Small intestine (tissue), 7 donors: ENCODE measurements at regions not wholly inside any gene's neighbourhood (a gene's known extent, or its start where the extent isn't known, plus 50 kb on each side); places are given as distances from the start of the nearest gene placed in this dataset.

Source experiments
- DNase-seq, 2 donors: peaks; one replicate each; pipeline versions ENCODE4 v3.0.0 to v3.0.0-alpha.2; 2013
- FAIRE-seq: peaks from 2 replicates; lab custom pipeline; 2012; peaks lifted over from hg19 to GRCh38; lab: Jason Lieb, UNC
- H3K27ac ChIP-seq, 3 donors: one replicate each; pipeline ENCODE4 v1.5.1; 2013; ENCODE audit warnings: low read length in 2 of 3, mild to moderate bottlenecking in 2 of 3, control low read depth in 1 of 3, inconsistent platforms in 1 of 3, low read depth in 1 of 3, moderate library complexity in 1 of 3
- H3K27me3 ChIP-seq, 3 donors: one replicate each; pipeline ENCODE4 v1.6.1; 2013; ENCODE audit warnings: low read length in 3 of 3, inconsistent platforms in 1 of 3; ENCODE audit not compliant: control insufficient read depth in 3 of 3, insufficient read depth in 3 of 3
- H3K36me3 ChIP-seq, 3 donors: one replicate each; pipeline ENCODE4 v1.6.1; 2013; ENCODE audit warnings: low read length in 3 of 3, inconsistent platforms in 1 of 3, low read depth in 1 of 3, mild to moderate bottlenecking in 1 of 3, moderate library complexity in 1 of 3; ENCODE audit not compliant: control insufficient read depth in 3 of 3, insufficient read depth in 2 of 3
- H3K4me1 ChIP-seq, 3 donors: one replicate each; pipeline ENCODE4 v1.6.1; 2013; ENCODE audit warnings: low read length in 2 of 3, inconsistent platforms in 1 of 3, low read depth in 1 of 3, mild to moderate bottlenecking in 1 of 3, moderate library complexity in 1 of 3; ENCODE audit not compliant: control insufficient read depth in 3 of 3, insufficient read depth in 2 of 3
- H3K4me3 ChIP-seq, 3 donors: one replicate each; pipeline ENCODE4 v1.5.1; 2013; ENCODE audit warnings: low read length in 3 of 3, control low read depth in 1 of 3, inconsistent platforms in 1 of 3, low read depth in 1 of 3, mild to moderate bottlenecking in 1 of 3, moderate library complexity in 1 of 3
- H3K9me3 ChIP-seq, 2 donors: one replicate each; pipeline ENCODE4 v1.6.1; 2013; ENCODE audit warnings: low read depth in 1 of 2, low read length in 1 of 2; ENCODE audit not compliant: control insufficient read depth in 2 of 2, insufficient read depth in 1 of 2
- WGBS, 3 donors: extraction: QIAGEN DNeasy Blood & Tissue Kit; methylation state at CpG; one replicate each; pipeline ENCODE4 v1.1.7; 2013; 5-methylcytosine and 5-hydroxymethylcytosine counted together
- donor health status: healthy with polysubstance abuse.
- donor health status: control.
- donor health status: control.
- donor health status: Bipolar disorder and iron deficiency.
- donor health status: healthy.

DNA sequence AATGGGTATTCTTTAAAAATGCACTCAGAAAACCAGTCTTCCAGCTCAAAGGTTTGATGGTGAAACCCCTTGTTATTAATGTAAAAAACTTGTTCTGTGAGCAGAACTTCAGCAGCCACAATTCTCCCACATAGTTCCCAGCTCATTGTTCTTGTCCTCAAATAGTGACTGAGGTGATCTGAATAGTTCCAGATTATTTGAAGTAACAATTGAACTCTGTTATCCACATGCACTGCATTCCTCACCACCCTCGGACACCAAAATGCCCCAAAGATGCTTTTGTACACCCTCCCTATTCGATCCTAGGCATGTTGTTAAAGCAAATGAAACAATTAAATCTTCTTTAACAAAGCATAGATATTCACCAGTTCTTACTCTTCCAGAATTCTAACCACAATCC lies 2186.8 kb upstream of the CELF4 start:
- no peak overlapping the region for H3K4me3 ChIP-seq
- H3K9me3 ChIP-seq, result peaks cover 0 to 15% of the 10 kb centered on the region in 2 donors
- peaks cover 0 to 3% (median 0%) of the 10 kb centered on the region in 3 donors for H3K36me3 ChIP-seq
- 41 to 68% (median 42%) methylated on average over 2 of the region's 2 CpGs for WGBS, 3 donors
- H3K27me3 ChIP-seq, result no peaks in the 10 kb centered on the region
- DNase-seq (no peak), FAIRE-seq (no peak)
- no peak overlapping the region for H3K27ac ChIP-seq
- H3K4me1 ChIP-seq, result no peaks in the 10 kb centered on the region

DNA sequence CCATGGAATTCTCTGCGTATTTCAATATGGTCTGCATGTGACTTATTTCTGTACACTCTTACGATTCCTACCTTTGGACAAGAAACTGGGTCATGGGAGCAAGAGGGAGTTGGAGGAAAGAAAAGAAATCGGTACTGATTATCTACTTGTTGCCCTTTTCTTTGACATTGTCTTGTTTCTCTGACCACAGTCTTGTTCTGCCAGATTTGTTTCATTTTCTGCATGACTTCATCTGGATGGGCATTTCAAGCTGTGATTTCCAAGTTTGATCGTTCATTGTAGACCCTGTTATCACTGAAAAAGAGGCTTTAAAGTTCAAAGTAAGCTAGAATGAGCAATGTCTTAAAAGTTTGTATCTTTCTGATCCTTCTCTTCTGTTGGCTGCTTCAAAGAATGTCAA lies 2186.3 kb upstream of the CELF4 start:
- DNase-seq, result no peak
- H3K36me3 ChIP-seq, result peaks cover 0 to 3% (median 0%) of the 10 kb centered on the region in 3 donors
- WGBS, 3 donors, result 86 to 89% (median 86%) methylated on average over 4 of the region's 4 CpGs
- peaks cover 0 to 15% of the 10 kb centered on the region in 2 donors for H3K9me3 ChIP-seq
- no peaks in the 10 kb centered on the region for H3K27me3 ChIP-seq
- no peaks in the 10 kb centered on the region for H3K4me1 ChIP-seq
- no peak for FAIRE-seq
- no peak overlapping the region for H3K27ac ChIP-seq
- H3K4me3 ChIP-seq, result no peak overlapping the region

DNA sequence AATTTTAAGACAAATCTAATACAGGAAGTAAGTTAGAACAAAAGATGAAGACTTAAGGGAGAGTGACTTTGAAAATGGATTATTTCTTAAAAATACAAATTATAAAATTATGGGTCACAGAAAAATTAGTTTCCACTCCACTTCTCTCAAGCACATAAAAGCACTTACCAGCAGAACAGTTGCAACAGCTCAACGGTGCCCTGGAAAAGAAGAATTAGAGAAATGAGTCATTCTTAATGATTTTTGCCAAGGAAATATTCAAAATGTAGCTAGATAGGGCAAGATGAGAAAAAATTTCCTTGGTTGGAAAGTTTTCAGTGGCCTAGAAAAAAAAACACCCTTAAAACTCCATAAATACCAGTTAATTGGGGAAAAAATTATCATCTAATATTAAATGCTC lies 2185.6 kb upstream of the CELF4 start:
- peaks cover 0 to 3% (median 0%) of the 10 kb centered on the region in 3 donors for H3K36me3 ChIP-seq
- no peak for FAIRE-seq
- peaks cover 0 to 15% of the 10 kb centered on the region in 2 donors for H3K9me3 ChIP-seq
- H3K4me1 ChIP-seq, result no peaks in the 10 kb centered on the region
- DNase-seq, result no peak
- no peak overlapping the region for H3K4me3 ChIP-seq
- no peak overlapping the region for H3K27ac ChIP-seq
- 53 to 76% (median 72%) methylated on average over 1 of the region's 1 CpG for WGBS, 3 donors
- H3K27me3 ChIP-seq, result no peaks in the 10 kb centered on the region

DNA sequence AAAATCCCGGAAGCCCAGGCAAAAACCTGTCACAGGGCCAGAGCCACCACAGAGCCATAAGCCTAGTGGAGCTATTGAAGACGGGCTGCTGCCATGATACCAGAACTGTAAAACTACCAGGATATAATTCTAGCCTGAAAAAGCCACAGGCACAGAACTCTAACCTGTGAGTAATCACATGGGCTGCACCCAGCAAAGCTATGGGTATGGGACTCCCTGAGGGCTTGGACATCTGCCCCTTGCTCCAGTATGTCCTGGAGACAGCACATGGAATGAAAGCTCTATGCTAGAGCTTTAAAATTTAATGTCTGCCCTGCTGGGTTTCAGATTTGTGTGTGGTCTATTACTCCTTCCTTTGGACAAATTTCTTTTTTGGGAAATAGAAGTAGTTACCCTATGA lies 2183.6 kb upstream of the CELF4 start:
- DNase-seq, result peak in 1 of 2 donors; percentile 5
- Histone ChIP-seq H3K27me3 (no peaks in the 10 kb centered on the region), H3K27ac (no peak overlapping the region), H3K9me3 (peaks cover 0 to 15% of the 10 kb centered on the region in 2 donors), H3K4me1 (no peaks in the 10 kb centered on the region), H3K4me3 (no peak overlapping the region), H3K36me3 (peaks cover 0 to 3% (median 0%) of the 10 kb centered on the region in 3 donors)
- FAIRE-seq, result no peak
- WGBS, 3 donors, result 93 to 94% (median 93%) methylated on average over 2 of the region's 2 CpGs

DNA sequence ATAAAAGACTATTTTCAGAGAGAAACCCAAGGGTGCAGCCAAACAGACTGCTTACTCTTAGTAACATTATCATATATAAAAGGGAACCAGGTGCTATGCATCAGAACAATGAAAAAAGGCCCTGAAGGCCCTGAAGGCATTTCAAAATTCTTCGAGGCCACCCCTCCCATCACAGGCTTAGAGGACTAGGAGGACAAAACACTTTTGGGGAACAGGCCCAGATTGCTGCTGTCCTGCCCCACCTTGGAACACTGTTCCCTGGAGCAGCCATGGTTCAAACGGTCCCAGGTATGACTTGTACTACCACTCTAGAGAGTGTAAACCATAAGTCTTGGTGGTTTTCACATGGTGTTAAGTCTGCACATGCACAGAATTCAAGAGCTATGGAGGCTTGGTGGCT lies 2183.1 kb upstream of the CELF4 start:
- FAIRE-seq (no peak), DNase-seq (no peak)
- Histone ChIP-seq H3K36me3 (peaks cover 0 to 3% (median 0%) of the 10 kb centered on the region in 3 donors), H3K27me3 (no peaks in the 10 kb centered on the region), H3K9me3 (peaks cover 0 to 15% of the 10 kb centered on the region in 2 donors), H3K4me3 (no peak overlapping the region), H3K27ac (no peak overlapping the region), H3K4me1 (no peaks in the 10 kb centered on the region)
- WGBS, 3 donors, result 88 to 95% (median 91%) methylated on average over 2 of the region's 2 CpGs

DNA sequence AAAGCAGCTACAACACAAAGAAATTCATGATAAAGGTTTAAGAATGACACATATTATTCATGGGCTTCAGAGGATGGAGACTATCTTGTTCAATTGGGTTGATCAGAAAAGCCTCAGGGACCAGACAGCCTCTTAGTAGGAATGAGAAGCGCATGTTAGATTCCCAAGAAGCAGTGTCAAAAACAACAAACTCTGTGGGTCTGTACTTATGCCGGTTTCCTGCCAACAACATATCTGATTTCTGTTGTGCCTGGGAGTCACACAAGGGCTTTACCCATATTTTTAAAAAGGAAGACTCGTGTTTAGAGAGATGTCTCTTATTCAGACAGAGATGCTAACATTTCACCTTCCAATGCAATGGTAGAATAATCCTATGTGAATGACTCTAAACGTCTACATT lies 2180.6 kb upstream of the CELF4 start:
- WGBS, 3 donors, result 87% methylated on average over 4 of the region's 4 CpGs
- DNase-seq, result no peak
- H3K27me3 ChIP-seq, result no peaks in the 10 kb centered on the region
- H3K4me1 ChIP-seq, result no peaks in the 10 kb centered on the region
- H3K27ac ChIP-seq, result no peak overlapping the region
- H3K36me3 ChIP-seq, result no peaks in the 10 kb centered on the region
- no peak for FAIRE-seq
- H3K4me3 ChIP-seq, result no peak overlapping the region
- peaks cover 0 to 11% of the 10 kb centered on the region in 2 donors for H3K9me3 ChIP-seq

DNA sequence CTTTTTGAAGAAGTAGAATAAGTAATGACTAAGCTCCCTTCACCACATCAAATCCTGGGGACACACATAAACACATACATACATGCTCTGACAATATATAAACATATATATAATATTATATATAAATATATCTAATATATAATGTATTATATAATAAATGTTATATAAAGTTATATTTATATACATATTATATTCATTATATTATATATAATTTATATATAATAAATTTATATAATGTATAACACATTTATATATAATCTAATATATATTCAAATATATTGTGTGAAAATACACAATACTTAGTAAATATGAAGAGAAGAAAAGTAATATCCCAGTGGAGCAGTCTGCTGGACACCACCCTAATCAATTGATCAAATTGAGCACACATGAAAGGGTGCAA lies 2177.9 kb upstream of the CELF4 start:
- FAIRE-seq (peak; percentile 95), DNase-seq (no peak)
- H3K27me3 ChIP-seq, result no peaks in the 10 kb centered on the region
- no peak overlapping the region for H3K4me3 ChIP-seq
- no peaks in the 10 kb centered on the region for H3K36me3 ChIP-seq
- H3K27ac ChIP-seq, result no peak overlapping the region
- no peaks in the 10 kb centered on the region for H3K4me1 ChIP-seq
- H3K9me3 ChIP-seq, result no peaks in the 10 kb centered on the region

DNA sequence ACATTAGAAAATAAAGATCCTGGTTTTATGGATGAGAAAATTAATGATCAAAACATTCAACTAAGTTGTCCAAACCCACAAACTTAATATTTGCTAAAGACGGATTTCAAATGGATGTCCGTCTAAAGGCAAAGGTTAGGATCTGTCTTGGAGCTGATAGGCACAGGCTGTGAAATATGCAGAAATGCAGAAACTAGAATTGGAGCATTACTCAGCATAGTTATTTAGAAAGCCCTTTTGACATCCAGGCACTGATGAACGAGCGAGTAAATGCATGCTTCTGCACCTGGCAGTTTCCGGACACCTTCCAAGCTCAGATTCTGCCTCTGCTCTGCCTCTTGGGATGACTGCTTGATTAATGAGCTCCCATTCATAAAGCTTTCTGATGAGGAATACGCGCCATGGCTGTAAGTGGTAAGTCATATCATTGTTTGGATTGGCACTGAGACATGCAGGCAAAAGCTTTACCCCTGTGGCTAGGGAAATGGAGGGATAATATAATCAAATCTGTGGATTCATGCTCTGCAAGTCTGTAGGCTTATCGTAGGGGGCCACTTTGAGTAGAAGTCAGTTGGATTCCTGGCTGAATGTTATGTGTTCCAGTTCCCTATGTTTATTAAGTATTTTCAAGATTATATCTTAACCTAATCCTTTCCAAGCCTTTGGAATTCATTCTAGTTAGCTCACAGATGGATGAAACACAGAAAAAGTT lies 2176.3 kb upstream of the CELF4 start:
- no peaks in the 10 kb centered on the region for H3K9me3 ChIP-seq
- H3K27ac ChIP-seq, result no peak overlapping the region
- FAIRE-seq (no peak), DNase-seq (no peak)
- H3K4me3 ChIP-seq, result no peak overlapping the region
- WGBS, 3 donors, result 81 to 84% (median 82%) methylated on average over 8 of the region's 8 CpGs
- H3K4me1 ChIP-seq, result no peaks in the 10 kb centered on the region
- no peaks in the 10 kb centered on the region for H3K27me3 ChIP-seq
- no peaks in the 10 kb centered on the region for H3K36me3 ChIP-seq

DNA sequence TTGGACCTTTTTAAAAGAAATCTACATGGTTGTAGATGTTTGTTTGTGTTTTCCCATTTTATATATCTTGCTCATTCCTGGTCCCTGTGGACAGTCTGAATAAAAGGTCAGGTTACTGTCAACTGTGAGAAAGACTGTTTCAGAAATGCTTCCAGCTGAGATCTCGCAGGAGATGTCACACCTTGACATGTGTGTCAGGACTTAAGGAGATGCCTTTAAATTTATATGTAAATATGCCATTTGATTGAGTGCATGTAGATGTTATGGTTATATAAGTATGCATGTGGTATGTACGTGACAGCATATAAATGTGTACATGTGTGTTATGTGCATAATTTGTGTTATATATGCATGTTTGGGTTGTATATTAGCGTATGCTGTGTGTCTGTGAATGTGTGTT lies 2172.3 kb upstream of the CELF4 start:
- H3K9me3 ChIP-seq, result no peaks in the 10 kb centered on the region
- no peaks in the 10 kb centered on the region for H3K27me3 ChIP-seq
- 90 to 93% (median 91%) methylated on average over 3 of the region's 3 CpGs for WGBS, 3 donors
- FAIRE-seq (no peak), DNase-seq (no peak)
- no peaks in the 10 kb centered on the region for H3K36me3 ChIP-seq
- no peaks in the 10 kb centered on the region for H3K4me1 ChIP-seq
- no peak overlapping the region for H3K27ac ChIP-seq
- no peak overlapping the region for H3K4me3 ChIP-seq
